HG02870 (cell line): ENCODE measurements at regions not wholly inside any gene's neighbourhood (a gene's known extent, or its start where the extent isn't known, plus 50 kb on each side); places are given as distances from the start of the nearest gene placed in this dataset.
"Not testable (repeated sequence)": the region's sequence is repeated elsewhere in the genome, so short reads cannot be mapped to it uniquely, and the experiment has no call there.

Experiments used
- ATAC-seq: cut with Tn5 transposase; IDR thresholded peaks from one replicate; pipeline ENCODE4 v1.9.1; 2021; ENCODE audit warnings: mild to moderate bottlenecking, moderate library complexity; ENCODE audit not compliant: unreplicated experiment

GRCh38 chr6:113070681-113071080 lies 723.6 kb downstream of the RFPL4B start:
- not testable (repeated sequence) for ATAC-seq

GRCh38 chr6:113073611-113074191 lies 726.6 kb downstream of the RFPL4B start:
- ATAC-seq, result no peak

GRCh38 chr6:113076116-113076515 lies 729.0 kb downstream of the RFPL4B start:
- ATAC-seq, result no peak

GRCh38 chr6:113076816-113077215 lies 729.7 kb downstream of the RFPL4B start:
- no peak for ATAC-seq

GRCh38 chr6:113077794-113078193 lies 730.7 kb downstream of the RFPL4B start:
- no peak for ATAC-seq

GRCh38 chr6:113078791-113079190 lies 731.7 kb downstream of the RFPL4B start:
- ATAC-seq, result no peak

- ATAC-seq, result no peak
Observed at GRCh38 chr6:113082745-113083144, 735.6 kb downstream of the RFPL4B start.

- ATAC-seq, result no peak
Observed at GRCh38 chr6:113083947-113084346, 736.8 kb downstream of the RFPL4B start.

GRCh38 chr6:113089056-113089455 lies 741.9 kb downstream of the RFPL4B start:
- ATAC-seq, result no peak

- ATAC-seq, result no peak
Observed at GRCh38 chr6:113092795-113093194, 745.7 kb downstream of the RFPL4B start.

GRCh38 chr6:113094779-113095178 lies 747.6 kb downstream of the RFPL4B start:
- ATAC-seq, result no peak

GRCh38 chr6:113095841-113096240 lies 748.7 kb downstream of the RFPL4B start:
- ATAC-seq, result no peak

- ATAC-seq, result no peak
Observed at GRCh38 chr6:113102761-113103160, 754.4 kb upstream of the MARCKS start.

GRCh38 chr6:113103634-113104361 lies 753.3 kb upstream of the MARCKS start:
- ATAC-seq, result no peak

- no peak for ATAC-seq
Observed at GRCh38 chr6:113104541-113104940, 752.6 kb upstream of the MARCKS start.

- no peak for ATAC-seq
Observed at GRCh38 chr6:113104951-113105350, 752.2 kb upstream of the MARCKS start.

GRCh38 chr6:113110211-113110610 lies 746.9 kb upstream of the MARCKS start:
- no peak for ATAC-seq

GRCh38 chr6:113111550-113111949 lies 745.6 kb upstream of the MARCKS start:
- ATAC-seq, result no peak

- no peak for ATAC-seq
Observed at GRCh38 chr6:113112086-113112485, 745.1 kb upstream of the MARCKS start.

- ATAC-seq, result no peak
Observed at GRCh38 chr6:113115196-113115595, 741.9 kb upstream of the MARCKS start.

- no peak for ATAC-seq
Observed at GRCh38 chr6:113120224-113120581, 736.9 kb upstream of the MARCKS start.

- ATAC-seq, result no peak
Observed at GRCh38 chr6:113120582-113121285, 736.4 kb upstream of the MARCKS start.
